Omental fat pad (tissue), 3 donors: ENCODE measurements at regions not wholly inside any gene's neighbourhood (a gene's known extent, or its start where the extent isn't known, plus 50 kb on each side); places are given as distances from the start of the nearest gene placed in this dataset.
"Not testable (repeated sequence)": the region's sequence is repeated elsewhere in the genome, so short reads cannot be mapped to it uniquely, and the experiment has no call there.

Experiments used
- ATAC-seq: fragments of 150-250 bp; one replicate; pipeline ENCODE4 v1.9.1; 2016; ENCODE audit warnings: mild to moderate bottlenecking, moderate library complexity; ENCODE audit not compliant: low FRiP score
- DNase-seq: peaks from one replicate; pipeline ENCODE4 v3.0.0-alpha.2; 2019; ENCODE audit warnings: low spot score
- CTCF ChIP-seq, 3 donors: fragments of 450-650 bp; IDR thresholded peaks; one replicate each; pipeline ENCODE4 v1.5.1; 2016 to 2017; ENCODE audit warnings: antibody characterized with exemption in 3 of 3, mild to moderate bottlenecking in 3 of 3, moderate library complexity in 2 of 3

DNA sequence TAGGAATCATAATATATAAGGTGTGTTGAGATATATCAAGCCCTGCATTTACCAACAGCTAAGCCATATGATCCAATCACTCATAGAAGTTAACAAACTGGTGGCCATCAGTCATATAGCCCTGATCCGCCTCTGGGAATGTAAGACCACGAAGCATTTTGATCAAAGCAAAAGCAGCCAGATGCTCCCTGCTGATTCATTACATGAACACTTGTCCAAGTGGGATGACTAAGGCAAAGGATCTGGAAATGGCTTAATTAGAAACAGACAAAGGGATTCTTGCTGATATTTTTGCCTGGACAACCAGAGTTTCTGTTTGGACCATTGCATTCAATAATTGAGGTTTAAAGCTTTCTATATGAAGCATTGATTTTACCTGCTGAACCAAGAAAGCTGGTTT lies 535.5 kb downstream of the GPAM start:
- DNase-seq (no peak), ATAC-seq (no peak)
- TF ChIP-seq CTCF (IDR thresholded peaks at IDR 0.05), result no peak

DNA sequence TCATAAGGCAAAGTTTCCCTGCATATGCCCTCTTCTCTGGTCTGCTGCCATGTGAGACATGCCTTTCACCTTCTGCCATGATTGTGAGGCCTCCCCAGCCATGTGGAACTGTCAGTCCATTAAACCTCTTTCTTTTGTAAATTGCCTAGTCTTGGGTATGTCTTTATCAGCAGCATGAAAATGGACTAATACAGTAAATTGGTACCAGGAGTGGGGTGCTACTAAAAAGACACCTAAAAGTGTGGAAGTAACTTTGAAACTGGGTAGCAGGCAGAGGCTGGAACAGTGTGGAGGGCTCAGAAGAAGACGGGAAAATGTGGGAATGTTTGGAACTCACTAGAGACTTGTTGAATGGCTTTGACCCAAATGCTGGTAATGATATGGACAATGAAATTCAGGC lies 534.5 kb downstream of the GPAM start:
- DNase-seq, result not testable (repeated sequence)

DNA sequence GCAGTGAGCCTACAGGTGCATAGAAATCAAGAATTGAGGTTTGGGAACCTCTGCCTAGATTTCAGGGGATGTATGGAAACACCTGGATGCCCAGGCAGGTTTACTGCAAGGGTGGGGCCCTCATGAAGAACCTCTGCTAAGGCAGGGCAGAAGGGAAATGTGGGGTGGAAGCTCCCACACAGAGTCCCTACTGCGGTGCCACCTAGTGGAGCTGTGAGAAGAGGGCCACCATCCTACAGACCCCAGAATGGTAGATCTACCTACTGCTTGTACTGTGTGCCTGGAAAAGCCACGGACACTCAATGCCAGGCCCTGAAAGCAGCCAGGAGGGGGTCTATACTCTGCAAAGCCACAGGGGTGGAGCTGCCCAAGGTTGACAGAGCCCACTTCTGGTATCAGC lies 533.5 kb downstream of the GPAM start:
- no peak for ATAC-seq

More for the DNA sequence above, 534.5 kb downstream of the GPAM start:
- not testable (repeated sequence) for ATAC-seq

DNA sequence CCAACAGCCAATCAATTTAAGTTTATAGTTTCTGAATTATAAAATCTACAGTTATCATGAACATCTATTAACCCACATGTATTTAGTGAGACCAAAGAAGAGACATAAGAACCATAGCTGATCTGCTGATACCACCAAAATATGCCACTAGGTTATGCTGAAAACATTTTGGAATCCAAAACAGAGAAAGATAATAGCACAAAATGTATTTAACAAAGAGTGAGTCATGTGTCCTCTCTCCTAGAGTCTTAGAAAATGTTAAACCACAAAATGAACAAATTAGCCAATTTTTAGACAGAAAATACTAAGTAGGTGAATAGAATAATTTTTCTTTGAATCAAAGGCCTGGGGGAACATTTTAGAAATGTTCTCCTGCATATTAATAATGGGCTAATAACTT lies 527.5 kb downstream of the GPAM start:
- DNase-seq, result no peak
- TF ChIP-seq CTCF (IDR thresholded peaks at IDR 0.05), result no peak
- no peak for ATAC-seq

More for the DNA sequence above, 533.5 kb downstream of the GPAM start:
- TF ChIP-seq CTCF (IDR thresholded peaks at IDR 0.05), result no peak
- no peak for DNase-seq

GRCh38 chr10:111677759-111678158 lies 505.8 kb downstream of the GPAM start:
- no peak for DNase-seq
- no peak for ATAC-seq
- no peak for TF ChIP-seq CTCF (IDR thresholded peaks at IDR 0.05)

DNA sequence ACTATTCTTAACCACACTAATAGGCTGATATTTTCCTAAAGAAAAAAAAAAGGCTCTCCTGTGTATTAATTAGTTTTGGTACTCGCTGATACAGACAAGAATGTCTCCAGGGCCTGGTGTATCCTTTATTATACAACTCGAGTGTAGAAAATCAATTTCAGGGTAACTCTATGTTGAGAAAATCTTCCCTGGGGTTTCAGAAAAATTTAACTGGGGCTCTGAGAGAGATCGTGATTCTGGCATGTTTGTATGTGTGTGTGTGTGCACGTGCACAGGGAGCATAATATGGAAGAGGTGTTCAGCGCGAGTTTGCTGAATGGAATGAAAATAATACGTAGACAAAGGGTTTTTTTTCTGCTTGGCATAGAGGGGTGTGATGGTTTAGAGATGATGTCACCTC lies 496.8 kb downstream of the GPAM start:
- ATAC-seq (no peak), DNase-seq (no peak)
- no peak for TF ChIP-seq CTCF (IDR thresholded peaks at IDR 0.05)

DNA sequence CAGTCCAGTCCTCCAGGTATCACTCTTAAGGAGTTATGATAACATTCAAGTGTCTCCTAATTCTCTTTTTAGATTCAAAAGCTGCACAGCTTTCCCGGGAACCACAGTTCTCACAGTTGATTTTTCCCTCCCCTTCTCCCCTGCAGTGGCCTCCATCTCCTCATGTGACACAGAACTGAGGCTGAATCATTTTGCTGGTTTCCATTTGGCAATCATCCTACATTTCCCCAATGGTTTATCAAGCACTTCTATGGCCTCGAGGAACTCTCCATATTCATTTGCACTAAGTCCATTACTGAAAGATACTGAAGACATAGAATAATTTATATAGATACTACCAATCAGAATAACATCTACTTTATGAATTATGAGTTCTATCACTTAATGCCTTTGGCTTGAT lies 484.9 kb downstream of the GPAM start:
- TF ChIP-seq CTCF (IDR thresholded peaks at IDR 0.05), result no peak
- no peak for DNase-seq
- ATAC-seq, result no peak

- no peak for TF ChIP-seq CTCF (IDR thresholded peaks at IDR 0.05)
- DNase-seq (no peak), ATAC-seq (no peak)
These were observed 479.6 kb downstream of the GPAM start for GRCh38 chr10:111703986-111704385.
